Liver (tissue), 8 donors: ENCODE measurements at regions not wholly inside any gene's neighbourhood (a gene's known extent, or its start where the extent isn't known, plus 50 kb on each side); places are given as distances from the start of the nearest gene placed in this dataset.
"Not testable (repeated sequence)": the region's sequence is repeated elsewhere in the genome, so short reads cannot be mapped to it uniquely, and the experiment has no call there.

ENCODE experiments used
- DNase-seq: peaks from one replicate; pipeline ENCODE4 v3.0.0-alpha.2; 2017; ENCODE audit warnings: low spot score
- H3K27ac ChIP-seq, 2 donors: one replicate each; pipeline ENCODE4 v1.7.0; 2013; ENCODE audit warnings: inconsistent platforms in 2 of 2, low read length in 2 of 2, control low read depth in 1 of 2, low read depth in 1 of 2, mild to moderate bottlenecking in 1 of 2
- H3K27me3 ChIP-seq, 4 donors: one replicate each; pipeline versions ENCODE4 v1.6.1 to v1.7.0; 2013; ENCODE audit warnings: low read length in 3 of 4, inconsistent platforms in 1 of 4, mild to moderate bottlenecking in 1 of 4, moderate library complexity in 1 of 4; ENCODE audit not compliant: control insufficient read depth in 4 of 4, insufficient read depth in 4 of 4
- H3K36me3 ChIP-seq, 4 donors: one replicate each; pipeline versions ENCODE4 v1.6.1 to v1.7.0; 2013; ENCODE audit warnings: low read length in 3 of 4, mild to moderate bottlenecking in 3 of 4, low read depth in 1 of 4, moderate library complexity in 1 of 4; ENCODE audit not compliant: control insufficient read depth in 4 of 4, insufficient read depth in 3 of 4
- H3K4me1 ChIP-seq, 4 donors: one replicate each; pipeline versions ENCODE4 v1.6.1 to v1.7.0; 2013; ENCODE audit warnings: low read length in 3 of 4, mild to moderate bottlenecking in 3 of 4, moderate library complexity in 1 of 4; ENCODE audit not compliant: control insufficient read depth in 4 of 4, insufficient read depth in 4 of 4
- H3K4me3 ChIP-seq, 3 donors: one replicate each; pipeline versions ENCODE4 v1.6.1 to v1.7.0; 2013; ENCODE audit warnings: low read length in 3 of 3, control low read depth in 1 of 3, low read depth in 1 of 3, mild to moderate bottlenecking in 1 of 3
- H3K9ac ChIP-seq, 2 donors: one replicate each; pipeline ENCODE4 v1.7.0; 2013; ENCODE audit warnings: low read length in 2 of 2, mild to moderate bottlenecking in 2 of 2, moderate library complexity in 2 of 2, control low read depth in 1 of 2, low read depth in 1 of 2
- H3K9me3 ChIP-seq, 4 donors: one replicate each; pipeline versions ENCODE4 v1.6.1 to v1.7.0; 2013; ENCODE audit warnings: low read length in 3 of 4; ENCODE audit not compliant: control insufficient read depth in 4 of 4
- CTCF ChIP-seq: fragments of 150-350 bp; IDR thresholded peaks from 2 replicates; pipeline ENCODE4 v1.5.1; 2017; ENCODE audit warnings: improper control_type of control experiment, low read depth, low read length; ENCODE audit not compliant: missing input control
- FOXA2 ChIP-seq: IDR thresholded peaks from 2 replicates; pipeline ENCODE4 v1.6.1; 2016; ENCODE audit warnings: antibody characterized with exemption
- GABPA ChIP-seq, 2 donors: IDR thresholded peaks in 1 of 2; conservative IDR thresholded peaks in 1 of 2; 2 replicates each; pipeline ENCODE4 v1.6.1; 2016; ENCODE audit warnings: antibody characterized with exemption in 2 of 2, mild to moderate bottlenecking in 1 of 2, moderate library complexity in 1 of 2
- HNF4A ChIP-seq, 2 donors: conservative IDR thresholded peaks; 2 replicates each; pipeline ENCODE4 v1.6.1; 2016; ENCODE audit warnings: antibody characterized with exemption in 2 of 2, mild to moderate bottlenecking in 2 of 2
- HNF4G ChIP-seq: IDR thresholded peaks from 2 replicates; pipeline ENCODE4 v1.6.1; 2016; ENCODE audit warnings: antibody characterized with exemption
- MAX ChIP-seq: IDR thresholded peaks from 2 replicates; pipeline ENCODE4 v1.6.1; 2016; ENCODE audit warnings: antibody characterized with exemption
- NR2F2 ChIP-seq: IDR thresholded peaks from 2 replicates; pipeline ENCODE4 v1.6.1; 2016; ENCODE audit warnings: antibody characterized with exemption
- RAD21 ChIP-seq, 2 donors: IDR thresholded peaks; 2 replicates each; pipeline ENCODE4 v1.6.1; 2016; ENCODE audit warnings: antibody characterized with exemption in 2 of 2, mild to moderate bottlenecking in 2 of 2
- REST ChIP-seq: IDR thresholded peaks from 2 replicates; pipeline ENCODE4 v1.6.1; 2016; ENCODE audit warnings: antibody characterized with exemption, mild to moderate bottlenecking
- RXRA ChIP-seq, 2 donors: IDR thresholded peaks; 2 replicates each; pipeline ENCODE4 v1.6.1; 2017 to 2018; ENCODE audit warnings: antibody characterized with exemption in 2 of 2, mild to moderate bottlenecking in 1 of 2
- SP1 ChIP-seq: IDR thresholded peaks from 2 replicates; pipeline ENCODE4 v1.6.1; 2018; ENCODE audit warnings: antibody characterized with exemption, mild to moderate bottlenecking
- TAF1 ChIP-seq: conservative IDR thresholded peaks from 2 replicates; pipeline ENCODE4 v1.6.1; 2016; ENCODE audit warnings: antibody characterized with exemption, mild to moderate bottlenecking
- YY1 ChIP-seq: IDR thresholded peaks from 2 replicates; pipeline ENCODE4 v1.6.1; 2016; ENCODE audit warnings: antibody characterized with exemption, mild to moderate bottlenecking
- WGBS: extraction: QIAGEN DNeasy Blood & Tissue Kit; methylation state at CpG from one replicate; pipeline ENCODE4 v1.1.7; 2013; 5-methylcytosine and 5-hydroxymethylcytosine counted together
- TF ChIP-seq, protein P1 (sequence below): IDR thresholded peaks from 2 replicates; pipeline ENCODE4 v1.6.1; 2016; ENCODE audit warnings: antibody characterized with exemption
- TF ChIP-seq, protein P2 (sequence below): IDR thresholded peaks from 2 replicates; pipeline ENCODE4 v1.6.1; 2016; ENCODE audit warnings: antibody characterized with exemption
- donor health status: healthy.
- donor health status: healthy.
- donor health status: healthy.
- donor health status: healthy.
- donor health status: healthy.

- H3K36me3 ChIP-seq = no peaks in the 10 kb centered on the region
- no peaks in the 10 kb centered on the region for H3K4me1 ChIP-seq
- no peak overlapping the region for H3K27ac ChIP-seq
- no peak overlapping the region for H3K9ac ChIP-seq
- no peak for DNase-seq
- no peaks in the 10 kb centered on the region for H3K27me3 ChIP-seq
- H3K4me3 ChIP-seq = no peak overlapping the region
- H3K9me3 ChIP-seq = no peaks in the 10 kb centered on the region
- TF ChIP-seq REST (no peak), TAF1 (no peak), GABPA (IDR thresholded peaks at IDR 0.05 in 1 of 2, conservative IDR thresholded peaks at IDR 0.05 in 1 of 2) (no peak), FOXA2 (no peak), YY1 (no peak), NR2F2 (no peak), MAX (no peak), HNF4G (no peak), RAD21 (IDR thresholded peaks at IDR 0.05) (no peak), SP1 (no peak), HNF4A (conservative IDR thresholded peaks at IDR 0.05) (no peak), RXRA (IDR thresholded peaks at IDR 0.05) (no peak), CTCF (no peak)
- TF ChIP-seq, protein P1, sequence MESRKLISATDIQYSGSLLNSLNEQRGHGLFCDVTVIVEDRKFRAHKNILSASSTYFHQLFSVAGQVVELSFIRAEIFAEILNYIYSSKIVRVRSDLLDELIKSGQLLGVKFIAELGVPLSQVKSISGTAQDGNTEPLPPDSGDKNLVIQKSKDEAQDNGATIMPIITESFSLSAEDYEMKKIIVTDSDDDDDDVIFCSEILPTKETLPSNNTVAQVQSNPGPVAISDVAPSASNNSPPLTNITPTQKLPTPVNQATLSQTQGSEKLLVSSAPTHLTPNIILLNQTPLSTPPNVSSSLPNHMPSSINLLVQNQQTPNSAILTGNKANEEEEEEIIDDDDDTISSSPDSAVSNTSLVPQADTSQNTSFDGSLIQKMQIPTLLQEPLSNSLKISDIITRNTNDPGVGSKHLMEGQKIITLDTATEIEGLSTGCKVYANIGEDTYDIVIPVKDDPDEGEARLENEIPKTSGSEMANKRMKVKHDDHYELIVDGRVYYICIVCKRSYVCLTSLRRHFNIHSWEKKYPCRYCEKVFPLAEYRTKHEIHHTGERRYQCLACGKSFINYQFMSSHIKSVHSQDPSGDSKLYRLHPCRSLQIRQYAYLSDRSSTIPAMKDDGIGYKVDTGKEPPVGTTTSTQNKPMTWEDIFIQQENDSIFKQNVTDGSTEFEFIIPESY = no peak
- TF ChIP-seq, protein P2, sequence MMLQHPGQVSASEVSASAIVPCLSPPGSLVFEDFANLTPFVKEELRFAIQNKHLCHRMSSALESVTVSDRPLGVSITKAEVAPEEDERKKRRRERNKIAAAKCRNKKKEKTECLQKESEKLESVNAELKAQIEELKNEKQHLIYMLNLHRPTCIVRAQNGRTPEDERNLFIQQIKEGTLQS = no peak
These were observed 316.2 kb downstream of the COL12A1 start for GRCh38 chr6:74889635-74890034.

DNA sequence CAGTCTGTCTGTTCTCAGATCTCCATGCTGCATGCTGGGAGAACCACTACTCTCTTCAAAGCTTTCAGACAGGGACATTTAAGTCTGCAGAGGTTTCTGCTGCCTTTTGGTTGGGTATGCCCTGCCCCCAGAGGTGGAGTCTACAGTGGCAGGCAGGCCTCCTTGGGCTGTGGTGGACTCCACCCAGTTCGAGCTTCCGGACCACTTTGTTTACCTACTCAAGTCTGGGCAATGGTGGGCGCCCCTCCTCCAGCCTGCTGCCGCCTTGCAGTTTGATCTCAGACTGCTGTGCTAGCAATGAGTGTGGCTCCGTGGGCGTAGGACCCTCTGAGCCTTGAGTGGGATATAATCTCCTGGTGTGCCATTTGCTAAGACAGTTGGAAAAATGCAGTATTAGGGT, 317.1 kb downstream of the COL12A1 start:
- not testable (repeated sequence) for H3K27me3 ChIP-seq, H3K4me1 ChIP-seq, H3K27ac ChIP-seq, H3K9me3 ChIP-seq, H3K4me3 ChIP-seq, H3K36me3 ChIP-seq, H3K9ac ChIP-seq, DNase-seq
- 70% methylated on average over 6 of the region's 6 CpGs for WGBS
